A549 (cell line): ENCODE measurements at regions not wholly inside any gene's neighbourhood (a gene's known extent, or its start where the extent isn't known, plus 50 kb on each side); places are given as distances from the start of the nearest gene placed in this dataset.

ENCODE experiments used
- CHD2 ChIP-seq: fragments of 150-350 bp; IDR thresholded peaks from 2 replicates; pipeline ENCODE4 v1.6.1; 2014; ENCODE audit warnings: low read length; ENCODE audit not compliant: partially characterized antibody
- CHD4 ChIP-seq: fragments of 200-600 bp; sonication (generic); IDR thresholded peaks from 2 replicates; pipeline ENCODE4 v1.6.1; 2016; ENCODE audit warnings: antibody characterized with exemption, mild to moderate bottlenecking, borderline replicate concordance
- CTCF ChIP-seq: fragments of >200 bp; sonication (Bioruptor Twin); formaldehyde crosslinking; IDR thresholded peaks from 3 replicates; pipeline ENCODE4 v1.5.1; 2016
- EP300 ChIP-seq, 2 experiments: fragments of >200 bp; sonication (Bioruptor Twin); formaldehyde crosslinking; IDR thresholded peaks; 2 replicates in 1 of 2; 3 replicates in 1 of 2; pipeline ENCODE4 v1.6.1; 2016 to 2017
- POLR2A ChIP-seq: IDR thresholded peaks from 2 replicates; pipeline ENCODE4 v1.6.1; 2012; ENCODE audit warnings: mild to moderate bottlenecking, low read length
- TF ChIP-seq, protein P1 (sequence below): fragments of 200-600 bp; sonication (generic); IDR thresholded peaks from 2 replicates; pipeline ENCODE4 v1.6.1; 2016; ENCODE audit warnings: antibody characterized with exemption, mild to moderate bottlenecking, moderate library complexity
- TF ChIP-seq, protein P2 (sequence below): fragments of >200 bp; sonication (Bioruptor Twin); formaldehyde crosslinking; IDR thresholded peaks from 3 replicates; pipeline ENCODE4 v1.6.1; 2016

DNA sequence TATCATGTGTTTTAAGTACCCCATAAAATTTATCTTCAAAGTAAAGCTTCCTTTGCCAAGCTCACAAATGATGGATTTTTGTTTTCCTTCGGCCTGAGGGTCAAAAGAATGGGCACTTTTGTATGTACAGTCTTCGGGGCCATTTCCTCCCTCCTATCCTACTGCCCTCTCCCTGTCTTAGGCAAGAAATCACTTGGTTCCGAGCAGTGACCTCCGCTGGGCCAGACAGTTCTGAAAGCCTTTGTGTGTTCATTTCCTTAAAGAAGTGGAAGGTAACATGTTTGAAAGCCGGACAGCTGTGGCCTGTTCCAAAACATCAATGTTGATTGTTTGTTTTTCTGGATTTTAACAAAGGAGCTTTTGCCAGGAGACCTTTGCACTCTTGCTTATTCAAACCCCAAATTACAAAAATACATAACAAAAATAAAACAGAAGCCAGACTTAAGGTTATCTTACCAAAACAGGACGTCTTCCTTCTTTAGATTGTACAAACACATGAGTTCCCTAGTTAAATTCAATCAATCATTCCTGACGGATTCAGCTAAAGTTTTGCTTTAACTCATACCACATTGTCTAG lies 110.6 kb upstream of the LIMCH1 start:
- TF ChIP-seq CTCF: no peak
- TF ChIP-seq EP300 (IDR thresholded peaks at IDR 0.05): no peak
- no peak for TF ChIP-seq CHD4
- TF ChIP-seq POLR2A: no peak
- no peak for TF ChIP-seq CHD2
- TF ChIP-seq, protein P1, sequence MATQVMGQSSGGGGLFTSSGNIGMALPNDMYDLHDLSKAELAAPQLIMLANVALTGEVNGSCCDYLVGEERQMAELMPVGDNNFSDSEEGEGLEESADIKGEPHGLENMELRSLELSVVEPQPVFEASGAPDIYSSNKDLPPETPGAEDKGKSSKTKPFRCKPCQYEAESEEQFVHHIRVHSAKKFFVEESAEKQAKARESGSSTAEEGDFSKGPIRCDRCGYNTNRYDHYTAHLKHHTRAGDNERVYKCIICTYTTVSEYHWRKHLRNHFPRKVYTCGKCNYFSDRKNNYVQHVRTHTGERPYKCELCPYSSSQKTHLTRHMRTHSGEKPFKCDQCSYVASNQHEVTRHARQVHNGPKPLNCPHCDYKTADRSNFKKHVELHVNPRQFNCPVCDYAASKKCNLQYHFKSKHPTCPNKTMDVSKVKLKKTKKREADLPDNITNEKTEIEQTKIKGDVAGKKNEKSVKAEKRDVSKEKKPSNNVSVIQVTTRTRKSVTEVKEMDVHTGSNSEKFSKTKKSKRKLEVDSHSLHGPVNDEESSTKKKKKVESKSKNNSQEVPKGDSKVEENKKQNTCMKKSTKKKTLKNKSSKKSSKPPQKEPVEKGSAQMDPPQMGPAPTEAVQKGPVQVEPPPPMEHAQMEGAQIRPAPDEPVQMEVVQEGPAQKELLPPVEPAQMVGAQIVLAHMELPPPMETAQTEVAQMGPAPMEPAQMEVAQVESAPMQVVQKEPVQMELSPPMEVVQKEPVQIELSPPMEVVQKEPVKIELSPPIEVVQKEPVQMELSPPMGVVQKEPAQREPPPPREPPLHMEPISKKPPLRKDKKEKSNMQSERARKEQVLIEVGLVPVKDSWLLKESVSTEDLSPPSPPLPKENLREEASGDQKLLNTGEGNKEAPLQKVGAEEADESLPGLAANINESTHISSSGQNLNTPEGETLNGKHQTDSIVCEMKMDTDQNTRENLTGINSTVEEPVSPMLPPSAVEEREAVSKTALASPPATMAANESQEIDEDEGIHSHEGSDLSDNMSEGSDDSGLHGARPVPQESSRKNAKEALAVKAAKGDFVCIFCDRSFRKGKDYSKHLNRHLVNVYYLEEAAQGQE: no peak
- TF ChIP-seq, protein P2, sequence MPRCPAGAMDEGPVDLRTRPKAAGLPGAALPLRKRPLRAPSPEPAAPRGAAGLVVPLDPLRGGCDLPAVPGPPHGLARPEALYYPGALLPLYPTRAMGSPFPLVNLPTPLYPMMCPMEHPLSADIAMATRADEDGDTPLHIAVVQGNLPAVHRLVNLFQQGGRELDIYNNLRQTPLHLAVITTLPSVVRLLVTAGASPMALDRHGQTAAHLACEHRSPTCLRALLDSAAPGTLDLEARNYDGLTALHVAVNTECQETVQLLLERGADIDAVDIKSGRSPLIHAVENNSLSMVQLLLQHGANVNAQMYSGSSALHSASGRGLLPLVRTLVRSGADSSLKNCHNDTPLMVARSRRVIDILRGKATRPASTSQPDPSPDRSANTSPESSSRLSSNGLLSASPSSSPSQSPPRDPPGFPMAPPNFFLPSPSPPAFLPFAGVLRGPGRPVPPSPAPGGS: no peak
